SKM-1 treated with dmso at 0.1 percent for 144 hours (cell line): ENCODE measurements at regions not wholly inside any gene's neighbourhood (a gene's known extent, or its start where the extent isn't known, plus 50 kb on each side); places are given as distances from the start of the nearest gene placed in this dataset.
A peak's percentile ranks its signal among the peaks of the same experiment; 100 is the strongest.

Source experiments
- DNase-seq: peaks from one replicate; lab custom pipeline; 2025; ENCODE audit not compliant: unreplicated experiment; lab: John Stamatoyannopoulos, UW

DNA sequence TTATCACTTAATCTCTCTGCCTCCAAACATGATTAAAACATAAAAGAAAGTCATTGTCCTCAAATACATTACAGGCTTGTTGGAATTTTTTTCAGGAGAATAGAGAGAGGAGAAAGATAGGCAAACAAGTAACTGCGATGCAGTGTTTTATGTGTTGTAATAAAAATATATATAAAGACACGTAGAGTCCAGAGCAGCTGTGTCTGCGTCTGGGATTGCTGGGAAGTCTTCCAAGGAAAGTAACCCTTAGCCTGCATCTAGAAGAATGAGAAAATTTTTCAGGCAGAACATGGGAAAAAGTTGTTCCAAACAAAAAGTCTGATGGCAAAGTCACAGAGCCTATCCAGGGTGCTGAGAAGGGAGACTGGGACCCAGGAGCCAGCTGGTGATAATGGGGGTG lies 91.8 kb upstream of the ST6GAL2 start:
- no peak for DNase-seq

GRCh38 chr2:106978647-106979046 lies 92.7 kb upstream of the ST6GAL2 start:
- no peak for DNase-seq

DNA sequence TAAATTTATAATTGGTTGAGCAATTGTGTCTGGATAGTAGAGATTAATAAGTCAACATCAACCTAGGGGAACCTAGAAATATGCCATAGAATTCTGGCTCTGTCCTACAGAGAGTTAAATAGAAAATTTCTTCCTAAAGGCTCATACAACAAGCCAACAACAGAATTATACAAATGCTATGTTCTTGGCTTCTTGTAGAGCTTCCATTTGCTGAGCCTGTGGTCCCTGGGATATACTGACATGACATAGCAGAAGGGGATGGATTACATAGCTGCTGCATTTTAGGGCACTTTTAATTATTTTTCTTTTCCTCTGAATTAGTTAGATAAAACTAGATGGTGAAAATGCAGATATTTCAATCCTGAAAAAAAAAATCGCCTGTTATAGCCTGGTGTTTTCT lies 95.5 kb upstream of the ST6GAL2 start:
- no peak for DNase-seq

- DNase-seq: no peak
Measured at GRCh38 chr2:106982350-106982749, 96.4 kb upstream of the ST6GAL2 start.

DNA sequence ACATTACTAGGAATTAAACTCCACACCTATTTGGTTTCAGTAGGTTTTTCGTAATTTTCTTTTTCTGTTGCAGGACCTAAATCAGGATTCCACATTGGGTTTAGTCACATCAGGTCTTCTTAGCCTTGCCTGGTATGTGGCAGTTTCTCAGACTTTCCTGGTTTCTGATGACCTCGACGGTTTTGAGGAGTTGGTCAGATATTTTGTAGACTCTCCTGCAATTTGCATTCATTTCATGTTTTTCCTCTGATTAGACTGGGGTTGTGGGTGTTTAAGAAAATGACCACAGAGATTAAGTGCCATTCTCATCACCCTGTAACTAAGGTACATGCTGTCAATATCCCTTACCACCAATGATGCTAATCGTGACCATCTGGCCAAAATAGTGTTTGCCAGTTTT lies 97.3 kb upstream of the ST6GAL2 start:
- no peak for DNase-seq

- no peak for DNase-seq
Measured at GRCh38 chr2:106988361-106988760, 102.4 kb upstream of the ST6GAL2 start.

DNA sequence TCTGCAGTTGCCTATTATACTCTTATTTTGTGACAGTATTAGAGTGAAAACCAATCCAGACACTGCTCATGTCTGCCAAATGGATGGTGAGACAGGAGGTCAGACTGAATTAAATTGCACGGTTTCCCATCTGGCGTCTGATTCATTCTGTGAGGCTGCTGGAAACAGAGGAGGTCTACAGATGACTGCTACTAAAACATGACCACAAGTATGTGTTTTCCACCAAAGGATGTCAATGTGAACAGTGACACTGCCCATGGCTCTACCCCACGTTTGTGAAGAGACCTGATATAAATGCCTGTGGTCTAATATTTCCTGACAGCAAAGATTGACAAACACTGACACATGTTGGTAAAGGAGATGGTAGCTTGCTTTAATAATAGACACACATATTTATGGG lies 104.3 kb upstream of the ST6GAL2 start:
- no peak for DNase-seq

GRCh38 chr2:106991866-106992265 lies 105.9 kb upstream of the ST6GAL2 start:
- DNase-seq: no peak

DNA sequence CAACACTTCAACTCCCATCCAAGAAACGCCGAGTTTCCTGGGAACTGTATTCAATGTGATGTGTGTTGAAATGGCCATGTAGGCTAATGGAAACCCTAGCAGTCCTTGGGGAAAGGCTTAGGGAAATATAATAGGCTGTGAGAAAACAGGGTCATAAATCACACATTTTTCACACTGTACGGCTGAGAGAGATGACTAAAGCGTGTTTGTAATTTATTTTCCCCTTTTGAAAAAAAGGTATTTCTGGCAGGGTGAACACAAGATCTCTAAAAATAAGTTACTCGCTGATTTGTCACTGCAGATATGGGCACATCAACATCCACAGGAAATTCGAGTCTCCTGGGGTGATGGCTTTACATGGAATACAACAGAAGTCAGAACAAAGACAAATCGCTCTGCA lies 109.6 kb upstream of the ST6GAL2 start:
- DNase-seq: no peak

DNA sequence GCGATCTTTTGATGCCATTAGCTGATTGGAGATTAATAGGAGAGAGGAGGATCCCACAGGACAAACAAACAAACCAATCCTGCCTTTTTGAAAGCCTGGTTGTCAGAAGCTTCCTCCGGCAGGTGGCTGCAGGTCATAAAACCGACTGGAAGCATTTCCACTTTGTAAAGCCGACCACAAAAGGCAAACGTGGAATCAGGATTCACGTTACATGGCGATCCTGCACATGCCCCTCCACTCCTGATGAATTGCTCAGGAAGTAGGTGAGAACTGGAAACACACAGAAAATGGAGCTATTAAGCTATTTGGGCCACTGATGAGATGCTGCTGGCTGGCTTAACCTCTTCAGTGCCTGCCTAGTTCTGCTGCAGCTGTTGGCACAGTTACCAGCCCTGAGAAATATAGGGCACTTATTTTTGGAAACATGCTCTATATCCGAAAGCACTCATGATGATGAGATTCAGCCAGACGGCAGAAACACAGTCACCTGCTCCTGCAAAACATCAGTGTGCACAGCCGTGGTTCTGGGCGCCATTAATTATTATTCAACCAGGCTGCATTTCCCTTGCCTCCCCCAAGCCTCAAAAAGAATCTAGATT lies 110.3 kb upstream of the ST6GAL2 start:
- no peak for DNase-seq

- no peak for DNase-seq
Measured at GRCh38 chr2:106997204-106997603, 111.2 kb upstream of the ST6GAL2 start.

- DNase-seq: no peak
Measured at GRCh38 chr2:107001062-107001461, 115.1 kb upstream of the ST6GAL2 start.

DNA sequence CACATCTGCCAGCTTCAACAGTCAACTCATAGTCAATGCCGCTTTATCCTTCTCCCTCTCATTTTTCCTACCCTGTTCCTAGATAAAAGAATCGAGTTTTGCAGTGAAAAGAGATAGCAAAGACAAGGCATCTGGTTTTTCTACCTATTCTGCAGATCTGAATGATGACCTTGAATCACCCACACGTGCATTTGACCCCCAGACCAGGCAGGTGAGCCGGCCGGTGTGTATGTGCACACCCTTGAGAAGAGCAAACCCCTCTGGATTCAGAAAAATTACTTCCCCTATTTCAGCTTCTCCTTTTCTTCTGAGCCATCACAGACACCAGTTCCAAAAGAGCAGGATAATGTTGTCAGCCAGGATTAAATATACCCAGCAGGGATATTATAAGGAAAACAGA lies 115.6 kb upstream of the ST6GAL2 start:
- DNase-seq: peak; percentile 6

DNA sequence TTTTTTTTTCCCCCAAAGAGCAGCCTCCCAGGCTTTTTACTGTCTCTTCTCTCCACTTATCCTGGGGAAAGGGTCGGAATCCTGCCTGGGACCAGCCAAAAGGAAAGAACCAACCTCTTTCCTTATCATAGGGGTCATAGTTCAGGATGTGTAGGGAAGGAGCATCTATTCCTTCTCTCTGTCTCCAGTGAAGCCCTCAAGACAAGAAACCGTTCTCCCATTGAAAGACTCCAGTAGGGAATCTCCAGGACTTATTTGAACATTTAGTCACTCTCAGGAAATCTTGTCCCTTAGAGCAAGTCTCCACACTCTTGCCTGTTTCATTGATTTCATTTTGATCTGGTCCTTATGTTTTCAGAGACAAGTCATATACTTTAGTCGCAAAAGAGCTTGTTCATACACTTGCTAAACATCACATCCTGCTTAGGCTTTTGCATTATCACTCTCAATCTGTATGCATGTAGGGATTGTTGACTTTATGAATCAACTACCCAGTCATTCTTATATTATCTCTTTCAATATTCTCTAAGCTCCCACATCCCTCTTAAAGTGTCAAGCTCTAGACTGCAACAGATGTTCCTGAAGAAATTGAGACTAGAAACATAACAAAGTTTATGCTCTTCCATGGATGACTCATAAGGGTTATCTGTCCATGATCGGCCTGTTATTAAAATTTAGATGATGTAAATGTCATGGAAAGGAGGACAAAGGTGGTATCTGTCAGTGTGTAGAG lies 116.2 kb upstream of the ST6GAL2 start:
- no peak for DNase-seq

- no peak for DNase-seq
Measured at GRCh38 chr2:107002735-107003134, 116.8 kb upstream of the ST6GAL2 start.

DNA sequence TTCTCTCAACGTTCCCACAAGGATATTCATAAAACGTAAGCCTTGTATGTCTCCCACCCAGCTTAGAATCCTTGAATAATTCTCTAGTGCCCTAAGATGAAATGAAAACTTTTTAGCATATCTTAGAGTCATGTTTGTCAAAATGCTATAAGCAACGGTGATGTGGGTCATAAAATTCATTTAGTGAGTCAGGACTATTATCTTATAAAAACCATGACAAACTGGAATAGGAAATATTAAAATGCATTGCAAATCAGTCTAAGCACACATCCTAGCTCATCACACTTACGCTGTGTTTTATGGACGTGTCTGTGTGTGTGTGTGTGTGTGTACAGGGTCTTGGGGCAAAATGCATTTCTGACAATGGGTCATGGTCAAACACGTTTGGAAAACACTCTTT lies 119.9 kb upstream of the ST6GAL2 start:
- no peak for DNase-seq

DNA sequence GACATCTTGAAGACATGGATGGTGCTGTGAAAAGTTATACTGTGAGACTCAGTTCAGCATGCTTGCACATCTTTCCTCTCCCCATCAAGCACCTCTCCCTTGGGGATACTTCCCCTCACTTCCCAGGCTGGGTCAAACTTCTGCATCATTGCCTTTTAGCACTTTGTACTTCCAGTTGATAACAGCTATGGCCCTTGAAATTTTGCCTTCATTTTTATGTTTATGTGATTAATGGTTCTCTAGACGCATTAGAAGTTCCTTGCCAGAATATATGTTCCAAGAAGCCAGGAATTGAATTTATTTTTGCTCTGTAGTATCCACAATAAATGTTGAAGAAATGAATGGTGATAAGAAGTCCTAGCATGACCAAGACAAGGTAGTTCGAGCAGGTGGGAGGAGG lies 120.9 kb upstream of the ST6GAL2 start:
- DNase-seq: no peak

GRCh38 chr2:107007927-107008326 lies 122.0 kb upstream of the ST6GAL2 start:
- no peak for DNase-seq

DNA sequence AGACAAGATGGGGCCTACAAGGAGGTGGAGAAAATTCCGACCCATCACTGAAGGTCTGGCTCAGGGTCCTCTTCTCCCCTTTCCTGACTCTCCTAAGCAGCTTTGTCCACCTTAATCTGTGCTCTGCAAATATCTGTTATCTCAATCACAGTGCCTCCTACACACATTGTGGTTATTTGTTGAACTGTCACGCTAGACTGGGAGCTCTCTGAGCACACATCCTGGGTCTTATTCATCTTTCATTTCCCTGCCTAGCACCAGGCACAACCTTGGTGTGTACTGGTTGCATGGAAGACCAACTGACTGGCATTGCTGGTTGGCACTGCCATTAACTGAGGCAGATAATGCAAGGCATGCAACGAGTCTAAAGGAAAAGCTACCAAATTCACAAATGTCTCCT lies 122.9 kb upstream of the ST6GAL2 start:
- no peak for DNase-seq

DNA sequence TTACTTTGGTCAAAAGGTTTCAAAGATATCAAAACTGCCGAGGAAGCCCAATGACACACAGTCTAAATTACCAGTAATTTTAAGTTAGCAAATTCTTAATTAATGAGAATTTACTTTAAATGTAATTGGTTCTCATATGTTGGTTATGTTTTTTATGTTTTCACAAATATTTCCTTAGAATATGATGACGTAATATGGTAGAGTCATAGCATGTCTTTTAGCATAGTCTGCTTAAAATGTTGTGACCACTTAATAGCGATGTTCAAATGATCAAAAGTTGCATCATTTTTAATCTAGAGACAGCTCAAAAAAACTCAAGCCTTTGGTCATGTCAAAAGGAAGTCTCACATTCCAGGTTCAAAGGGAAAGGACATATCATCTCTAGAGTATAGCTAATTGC lies 123.3 kb upstream of the ST6GAL2 start:
- DNase-seq: no peak

GRCh38 chr2:107012714-107013306 lies 126.8 kb upstream of the ST6GAL2 start:
- no peak for DNase-seq

DNA sequence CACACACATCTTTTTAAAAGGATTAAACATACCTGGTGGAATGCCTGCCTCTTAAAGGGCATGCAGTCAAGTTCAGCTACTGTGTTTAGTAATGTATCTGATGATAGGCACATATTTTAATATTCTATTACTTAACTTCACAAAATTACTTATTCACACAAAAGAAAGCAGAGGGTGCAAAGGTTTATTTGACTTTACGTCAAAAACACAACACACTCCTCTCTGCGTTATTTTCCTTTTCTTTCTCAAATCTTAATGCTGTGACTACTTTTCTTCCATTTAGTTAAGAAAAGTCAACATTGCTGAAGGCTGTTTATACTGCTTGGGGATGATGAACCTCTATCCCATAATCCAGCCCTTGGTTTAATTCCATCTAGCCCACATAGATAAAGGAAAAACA lies 127.9 kb upstream of the ST6GAL2 start:
- DNase-seq: no peak

DNA sequence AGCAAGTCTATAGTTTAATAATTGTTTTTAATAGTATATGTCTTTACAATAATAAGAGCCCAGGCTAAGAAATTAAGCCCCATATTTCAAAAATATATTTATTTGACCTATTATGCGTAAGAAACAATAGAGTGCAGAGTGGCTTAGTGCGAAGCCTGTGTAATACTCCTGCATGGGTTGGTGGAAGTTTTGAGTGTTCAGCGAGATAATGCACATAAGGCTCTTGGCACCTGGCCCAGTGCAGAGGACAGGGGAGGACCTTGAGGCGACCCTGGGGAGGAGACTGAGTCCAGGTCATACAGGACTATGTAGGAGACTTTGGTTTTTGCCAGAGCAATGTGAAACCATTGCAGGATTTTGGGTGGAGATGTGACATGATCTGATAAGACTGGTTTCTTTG lies 132.4 kb upstream of the ST6GAL2 start:
- DNase-seq: no peak
